Tibial artery (tissue), 4 donors: ENCODE measurements at regions not wholly inside any gene's neighbourhood (a gene's known extent, or its start where the extent isn't known, plus 50 kb on each side); places are given as distances from the start of the nearest gene placed in this dataset.
"Not testable (repeated sequence)": the region's sequence is repeated elsewhere in the genome, so short reads cannot be mapped to it uniquely, and the experiment has no call there.

Experiments
- DNase-seq, 2 donors: peaks; one replicate each; pipeline ENCODE4 v3.0.0-alpha.2; 2019
- H3K27ac ChIP-seq, 2 donors: fragments of 200-600 bp; sonication (generic) in 1 of 2; 1 replicate in 1 of 2; 2 replicates in 1 of 2; pipeline ENCODE4 v1.5.1; 2018 to 2019; ENCODE audit warnings: mild to moderate bottlenecking in 1 of 2
- H3K27me3 ChIP-seq, 2 donors: fragments of 200-600 bp; sonication (generic) in 1 of 2; one replicate each; pipeline versions ENCODE4 v1.5.1 to v1.6.0; 2016 to 2019
- H3K36me3 ChIP-seq, 3 donors: fragments of 200-600 bp; sonication (generic) in 2 of 3; one replicate each; pipeline ENCODE4 v1.5.1; 2016 to 2019; ENCODE audit warnings: mild to moderate bottlenecking in 2 of 3
- H3K4me1 ChIP-seq, 4 donors: fragments of 200-600 bp; sonication (generic) in 2 of 4; 1 replicate in 3 of 4; 2 replicates in 1 of 4; pipeline ENCODE4 v1.5.1; 2016 to 2019
- H3K4me3 ChIP-seq, 2 donors: fragments of 200-600 bp; sonication (generic) in 1 of 2; 1 replicate in 1 of 2; 2 replicates in 1 of 2; pipeline ENCODE4 v1.5.1; 2018 to 2019; ENCODE audit warnings: mild to moderate bottlenecking in 2 of 2
- H3K9me3 ChIP-seq, 3 donors: fragments of 200-600 bp; sonication (generic) in 1 of 3; one replicate each; pipeline ENCODE4 v1.5.1; 2016 to 2019
- intact Hi-C: fragments of 100-400 bp; cut with DNase I; formaldehyde crosslinking; loops from one replicate; pipeline ENCODE4 v1.15.0; 2023; ENCODE audit warnings: low total_unique reads
- TF ChIP-seq, protein P1 (sequence below), 2 experiments: fragments of 200-600 bp in 1 of 2; fragments of 450-650 bp in 1 of 2; IDR thresholded peaks; one replicate each; pipeline ENCODE4 v1.5.1; 2017 to 2019; ENCODE audit warnings: antibody characterized with exemption in 2 of 2, mild to moderate bottlenecking in 1 of 2, moderate library complexity in 1 of 2

DNA sequence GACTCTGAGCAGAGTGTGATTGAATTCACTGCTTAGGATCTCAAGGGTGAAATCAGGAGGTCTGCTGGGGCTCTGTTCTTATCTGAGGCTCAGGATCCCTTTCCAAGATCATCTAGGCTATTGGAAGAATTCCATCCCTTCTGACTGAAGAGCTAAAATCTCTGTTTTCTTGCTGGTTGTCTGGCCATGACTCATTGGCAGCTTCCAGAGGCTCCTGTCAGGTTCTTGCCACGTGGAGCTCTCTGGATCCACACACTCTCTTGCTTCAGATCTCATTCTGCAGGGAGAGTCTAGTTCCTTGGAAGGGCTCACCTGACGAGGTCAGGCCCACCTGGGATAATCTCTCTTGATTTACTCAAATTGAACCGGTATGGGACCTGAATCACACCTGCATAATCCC lies 930.7 kb downstream of the CDH8 start:
- no peaks in the 10 kb centered on the region for H3K27me3 ChIP-seq

DNA sequence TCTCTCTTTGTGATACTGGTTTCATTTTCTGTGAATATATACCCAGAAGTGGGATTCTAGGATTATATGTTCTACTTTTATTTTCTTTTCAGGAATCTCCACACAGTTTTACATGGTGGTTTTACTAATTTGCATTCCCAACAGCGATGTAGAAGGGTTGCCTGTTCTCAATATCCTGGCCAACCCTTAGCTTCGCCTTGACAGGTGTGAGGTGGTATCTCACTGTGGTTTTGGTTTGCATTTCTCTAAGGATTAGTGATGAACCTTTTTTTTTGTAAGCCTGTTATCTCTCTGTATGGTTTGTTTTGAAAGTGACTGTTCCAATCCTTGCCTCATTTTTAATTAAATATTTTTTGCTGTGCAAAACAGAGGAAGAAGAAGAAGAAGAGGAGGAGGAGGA lies 937.7 kb downstream of the CDH8 start:
- intact Hi-C loops = no loop called here
- Histone ChIP-seq H3K27ac (no peak overlapping the region), H3K9me3 (no peaks in the 10 kb centered on the region), H3K4me1 (no peaks in the 10 kb centered on the region), H3K4me3 (no peak overlapping the region), H3K27me3 (no peaks in the 10 kb centered on the region), H3K36me3 (no peaks in the 10 kb centered on the region)
- DNase-seq = no peak
- TF ChIP-seq, protein P1, sequence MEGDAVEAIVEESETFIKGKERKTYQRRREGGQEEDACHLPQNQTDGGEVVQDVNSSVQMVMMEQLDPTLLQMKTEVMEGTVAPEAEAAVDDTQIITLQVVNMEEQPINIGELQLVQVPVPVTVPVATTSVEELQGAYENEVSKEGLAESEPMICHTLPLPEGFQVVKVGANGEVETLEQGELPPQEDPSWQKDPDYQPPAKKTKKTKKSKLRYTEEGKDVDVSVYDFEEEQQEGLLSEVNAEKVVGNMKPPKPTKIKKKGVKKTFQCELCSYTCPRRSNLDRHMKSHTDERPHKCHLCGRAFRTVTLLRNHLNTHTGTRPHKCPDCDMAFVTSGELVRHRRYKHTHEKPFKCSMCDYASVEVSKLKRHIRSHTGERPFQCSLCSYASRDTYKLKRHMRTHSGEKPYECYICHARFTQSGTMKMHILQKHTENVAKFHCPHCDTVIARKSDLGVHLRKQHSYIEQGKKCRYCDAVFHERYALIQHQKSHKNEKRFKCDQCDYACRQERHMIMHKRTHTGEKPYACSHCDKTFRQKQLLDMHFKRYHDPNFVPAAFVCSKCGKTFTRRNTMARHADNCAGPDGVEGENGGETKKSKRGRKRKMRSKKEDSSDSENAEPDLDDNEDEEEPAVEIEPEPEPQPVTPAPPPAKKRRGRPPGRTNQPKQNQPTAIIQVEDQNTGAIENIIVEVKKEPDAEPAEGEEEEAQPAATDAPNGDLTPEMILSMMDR (IDR thresholded peaks at IDR 0.05) = no peak

More for the DNA sequence above, 930.7 kb downstream of the CDH8 start:
- no peaks in the 10 kb centered on the region for H3K4me1 ChIP-seq
- H3K27ac ChIP-seq = no peak overlapping the region
- intact Hi-C loops = no loop called here
- no peak for DNase-seq
- TF ChIP-seq, protein P1 (IDR thresholded peaks at IDR 0.05) = no peak
- no peaks in the 10 kb centered on the region for H3K9me3 ChIP-seq
- no peak overlapping the region for H3K4me3 ChIP-seq
- no peaks in the 10 kb centered on the region for H3K36me3 ChIP-seq

- DNase-seq, intact Hi-C loops: not testable (repeated sequence)
Observed at GRCh38 chr16:61091300-61091699, 944.9 kb downstream of the CDH8 start.

GRCh38 chr16:61083711-61084110 lies 952.5 kb downstream of the CDH8 start:
- Histone ChIP-seq H3K27ac (no peak overlapping the region), H3K4me1 (no peaks in the 10 kb centered on the region), H3K36me3 (no peaks in the 10 kb centered on the region), H3K27me3 (no peaks in the 10 kb centered on the region), H3K9me3 (no peaks in the 10 kb centered on the region), H3K4me3 (no peak overlapping the region)
- intact Hi-C loops = no loop called here
- TF ChIP-seq, protein P1 (IDR thresholded peaks at IDR 0.05) = no peak
- DNase-seq = no peak

More at GRCh38 chr16:61091300-61091699, 944.9 kb downstream of the CDH8 start:
- not testable (repeated sequence) for H3K4me1 ChIP-seq, H3K36me3 ChIP-seq, H3K4me3 ChIP-seq, H3K27me3 ChIP-seq, H3K9me3 ChIP-seq, H3K27ac ChIP-seq

- Histone ChIP-seq H3K27me3 (no peaks in the 10 kb centered on the region), H3K9me3 (peaks cover 0 to 5% (median 0%) of the 10 kb centered on the region in 3 donors), H3K4me1 (no peaks in the 10 kb centered on the region), H3K36me3 (no peaks in the 10 kb centered on the region), H3K27ac (no peak overlapping the region), H3K4me3 (no peak overlapping the region)
- no peak for DNase-seq
- intact Hi-C loops = no loop called here
- TF ChIP-seq, protein P1 (IDR thresholded peaks at IDR 0.05) = no peak
Observed at GRCh38 chr16:61074324-61074723, 961.9 kb downstream of the CDH8 start.

- TF ChIP-seq, protein P1 (IDR thresholded peaks at IDR 0.05) = no peak
- no peak for DNase-seq
- H3K9me3 ChIP-seq = no peaks in the 10 kb centered on the region
- no peaks in the 10 kb centered on the region for H3K4me1 ChIP-seq
- intact Hi-C loops = no loop called here
- H3K36me3 ChIP-seq = no peaks in the 10 kb centered on the region
- H3K27me3 ChIP-seq = no peaks in the 10 kb centered on the region
- no peak overlapping the region for H3K4me3 ChIP-seq
- H3K27ac ChIP-seq = no peak overlapping the region
Observed at GRCh38 chr16:61057635-61058034, 978.6 kb downstream of the CDH8 start.
